Mesendoderm (in vitro differentiated cells): ENCODE measurements at regions not wholly inside any gene's neighbourhood (a gene's known extent, or its start where the extent isn't known, plus 50 kb on each side); places are given as distances from the start of the nearest gene placed in this dataset.
"Not testable (repeated sequence)": the region's sequence is repeated elsewhere in the genome, so short reads cannot be mapped to it uniquely, and the experiment has no call there.

Experiments used
- DNase-seq: peaks from one replicate; pipeline ENCODE4 v3.0.0; 2013
- H2AK5ac ChIP-seq: 2 replicates; pipeline ENCODE4 v1.6.1; 2013; ENCODE audit warnings: low read length, inconsistent platforms
- H2BK120ac ChIP-seq: 2 replicates; pipeline ENCODE4 v1.6.1; 2013; ENCODE audit warnings: low read depth, mild to moderate bottlenecking, low read length, moderate library complexity, mixed read lengths
- H2BK15ac ChIP-seq: replicated peaks from 2 replicates; pipeline ENCODE4 v1.6.1; 2013; ENCODE audit warnings: low read depth, mild to moderate bottlenecking, moderate library complexity
- H2BK5ac ChIP-seq: 2 replicates; pipeline ENCODE4 v1.6.1; 2013; ENCODE audit warnings: low read length, inconsistent platforms
- H3K18ac ChIP-seq: 2 replicates; pipeline ENCODE4 v1.6.1; 2013; ENCODE audit warnings: mild to moderate bottlenecking, low read length, mixed read lengths
- H3K23ac ChIP-seq: one replicate; pipeline ENCODE4 v1.6.1; 2013; ENCODE audit warnings: low read length
- H3K27ac ChIP-seq: 2 replicates; pipeline ENCODE4 v1.5.1; 2013; ENCODE audit warnings: low read depth, mild to moderate bottlenecking, inconsistent platforms, low read length, moderate library complexity
- H3K27me3 ChIP-seq: 2 replicates; pipeline ENCODE4 v1.6.1; 2013; ENCODE audit warnings: low read length, control low read depth, mild to moderate bottlenecking, inconsistent platforms; ENCODE audit not compliant: insufficient read depth, poor library complexity
- H3K36me3 ChIP-seq: 2 replicates; pipeline ENCODE4 v1.6.1; 2013; ENCODE audit warnings: low read length, inconsistent platforms; ENCODE audit not compliant: control insufficient read depth, insufficient read depth
- H3K4ac ChIP-seq: one replicate; pipeline ENCODE4 v1.6.1; 2013; ENCODE audit warnings: low read depth, mild to moderate bottlenecking, low read length, moderate library complexity
- H3K4me1 ChIP-seq: 2 replicates; pipeline ENCODE4 v1.6.1; 2013; ENCODE audit warnings: low read depth, low read length, inconsistent platforms; ENCODE audit not compliant: control insufficient read depth
- H3K4me2 ChIP-seq: 2 replicates; pipeline ENCODE4 v1.6.1; 2013; ENCODE audit warnings: low read length
- H3K4me3 ChIP-seq: 2 replicates; pipeline ENCODE4 v1.5.1; 2013; ENCODE audit warnings: mild to moderate bottlenecking, low read length
- H3K56ac ChIP-seq: one replicate; pipeline ENCODE4 v1.6.1; 2013; ENCODE audit warnings: low read length
- H3K79me1 ChIP-seq: 2 replicates; pipeline ENCODE4 v1.6.1; 2013; ENCODE audit warnings: low read length, inconsistent platforms
- H3K79me2 ChIP-seq: 2 replicates; pipeline ENCODE4 v1.6.1; 2013; ENCODE audit warnings: mild to moderate bottlenecking, low read length; ENCODE audit not compliant: control insufficient read depth, insufficient read depth
- H3K9ac ChIP-seq: 2 replicates; pipeline ENCODE4 v1.6.1; 2013; ENCODE audit warnings: low read length, inconsistent platforms
- H4K5ac ChIP-seq: one replicate; pipeline ENCODE4 v1.6.1; 2013; ENCODE audit warnings: low read length
- H4K8ac ChIP-seq: one replicate; pipeline ENCODE4 v1.6.1; 2013; ENCODE audit warnings: low read depth, mild to moderate bottlenecking, control low read depth, low read length, moderate library complexity
- WGBS: extraction: QIAGEN DNeasy Blood & Tissue Kit; methylation state at CpG from one replicate; pipeline ENCODE4 v1.1.7; 2013; ENCODE audit warnings: low lambda C conversion rate, missing lambda C conversion rate; ENCODE audit not compliant: insufficient coverage; ENCODE audit errors: extremely low coverage; 5-methylcytosine and 5-hydroxymethylcytosine counted together

GRCh38 chr12:124675881-124676713 is 108.7 kb upstream of the NCOR2 start:
- H4K8ac ChIP-seq, result no peak overlapping the region
- H3K79me1 ChIP-seq, result no peaks in the 10 kb centered on the region
- no peak overlapping the region for H3K4me3 ChIP-seq
- no peak overlapping the region for H3K4me2 ChIP-seq
- H3K56ac ChIP-seq, result no peak overlapping the region
- H3K79me2 ChIP-seq, result no peaks in the 10 kb centered on the region
- H3K4ac ChIP-seq, result no peak overlapping the region
- H3K18ac ChIP-seq, result no peak overlapping the region
- no CpG with 5 or more reads among the region's 36 CpGs for WGBS
- no peak overlapping the region for H2BK120ac ChIP-seq
- H3K36me3 ChIP-seq, result no peaks in the 10 kb centered on the region
- no peak overlapping the region for H2AK5ac ChIP-seq
- H3K9ac ChIP-seq, result no peak overlapping the region
- no peak for DNase-seq
- no peak overlapping the region for H3K23ac ChIP-seq
- no peak overlapping the region for H3K27ac ChIP-seq
- H3K4me1 ChIP-seq, result no peaks in the 10 kb centered on the region
- no peak overlapping the region for H2BK5ac ChIP-seq
- H4K5ac ChIP-seq, result no peak overlapping the region
- H3K27me3 ChIP-seq, result no peaks in the 10 kb centered on the region
- no peak overlapping the region for H2BK15ac ChIP-seq

GRCh38 chr12:124674937-124675336 is 107.5 kb upstream of the NCOR2 start:
- no peaks in the 10 kb centered on the region for H3K79me1 ChIP-seq
- no peak overlapping the region for H2BK15ac ChIP-seq
- DNase-seq, result no peak
- H3K9ac ChIP-seq, result no peak overlapping the region
- no peak overlapping the region for H3K23ac ChIP-seq
- H2BK5ac ChIP-seq, result no peak overlapping the region
- H4K5ac ChIP-seq, result no peak overlapping the region
- no peak overlapping the region for H2BK120ac ChIP-seq
- H3K18ac ChIP-seq, result no peak overlapping the region
- no peak overlapping the region for H3K4me3 ChIP-seq
- WGBS, result no CpG with 5 or more reads among the region's 1 CpG
- no peak overlapping the region for H3K56ac ChIP-seq
- H3K4me1 ChIP-seq, result no peaks in the 10 kb centered on the region
- no peak overlapping the region for H3K4me2 ChIP-seq
- no peaks in the 10 kb centered on the region for H3K36me3 ChIP-seq
- no peak overlapping the region for H2AK5ac ChIP-seq
- no peak overlapping the region for H3K27ac ChIP-seq
- H4K8ac ChIP-seq, result no peak overlapping the region
- H3K27me3 ChIP-seq, result no peaks in the 10 kb centered on the region
- no peak overlapping the region for H3K4ac ChIP-seq
- no peaks in the 10 kb centered on the region for H3K79me2 ChIP-seq

- no peak for DNase-seq
- H3K27ac ChIP-seq, result no peak overlapping the region
- no peak overlapping the region for H3K4me3 ChIP-seq
These were observed 106.6 kb upstream of the NCOR2 start for GRCh38 chr12:124673801-124674617.

GRCh38 chr12:124669271-124669721 is 101.9 kb upstream of the NCOR2 start:
- not testable (repeated sequence) for H3K9ac ChIP-seq, H3K4me1 ChIP-seq, H2AK5ac ChIP-seq, H3K79me1 ChIP-seq, H3K4ac ChIP-seq, H2BK5ac ChIP-seq, DNase-seq, H3K36me3 ChIP-seq, H3K27ac ChIP-seq, H3K79me2 ChIP-seq, H2BK15ac ChIP-seq, H3K4me2 ChIP-seq, H3K27me3 ChIP-seq, H4K5ac ChIP-seq, H3K18ac ChIP-seq, H3K56ac ChIP-seq, H3K4me3 ChIP-seq, H3K23ac ChIP-seq, H4K8ac ChIP-seq, H2BK120ac ChIP-seq
- no CpG with 5 or more reads among the region's 8 CpGs for WGBS

More at GRCh38 chr12:124673801-124674617, 106.6 kb upstream of the NCOR2 start:
- H4K5ac ChIP-seq, result no peak overlapping the region
- no peak overlapping the region for H2AK5ac ChIP-seq
- no peak overlapping the region for H3K23ac ChIP-seq
- no peak overlapping the region for H3K18ac ChIP-seq
- H4K8ac ChIP-seq, result no peak overlapping the region
- H3K4me1 ChIP-seq, result no peaks in the 10 kb centered on the region
- no peak overlapping the region for H3K4me2 ChIP-seq
- H2BK15ac ChIP-seq, result no peak overlapping the region
- no peaks in the 10 kb centered on the region for H3K79me1 ChIP-seq
- H3K4ac ChIP-seq, result no peak overlapping the region
- no peaks in the 10 kb centered on the region for H3K27me3 ChIP-seq
- H2BK5ac ChIP-seq, result no peak overlapping the region
- no peak overlapping the region for H3K56ac ChIP-seq
- no peaks in the 10 kb centered on the region for H3K36me3 ChIP-seq
- WGBS, result no CpG with 5 or more reads among the region's 15 CpGs
- no peaks in the 10 kb centered on the region for H3K79me2 ChIP-seq
- no peak overlapping the region for H2BK120ac ChIP-seq
- H3K9ac ChIP-seq, result no peak overlapping the region

- Histone ChIP-seq H2BK120ac (no peak overlapping the region), H3K79me2 (no peaks in the 10 kb centered on the region), H2BK5ac (no peak overlapping the region), H3K56ac (no peak overlapping the region), H3K36me3 (no peaks in the 10 kb centered on the region), H4K5ac (no peak overlapping the region), H3K23ac (no peak overlapping the region), H4K8ac (no peak overlapping the region), H2AK5ac (no peak overlapping the region), H3K18ac (no peak overlapping the region), H3K27ac (no peak overlapping the region), H3K27me3 (no peaks in the 10 kb centered on the region), H3K4me2 (no peak overlapping the region), H3K79me1 (no peaks in the 10 kb centered on the region), H3K4ac (no peak overlapping the region), H3K9ac (no peak overlapping the region), H3K4me3 (no peak overlapping the region), H3K4me1 (no peaks in the 10 kb centered on the region), H2BK15ac (no peak overlapping the region)
- DNase-seq, result no peak
- no CpG with 5 or more reads among the region's 8 CpGs for WGBS
These were observed 101.2 kb upstream of the NCOR2 start for GRCh38 chr12:124668602-124669001.
